Smooth muscle cell (in vitro differentiated cells): ENCODE measurements at regions not wholly inside any gene's neighbourhood (a gene's known extent, or its start where the extent isn't known, plus 50 kb on each side); places are given as distances from the start of the nearest gene placed in this dataset.

Source experiments
- DNase-seq: peaks from one replicate; lab custom pipeline; 2025; ENCODE audit not compliant: unreplicated experiment; lab: John Stamatoyannopoulos, UW
- H2AFZ ChIP-seq: fragments of 200-600 bp; sonication (generic); 2 replicates; pipeline ENCODE4 v1.6.0; 2016; ENCODE audit warnings: antibody characterized with exemption, low read depth, mild to moderate bottlenecking
- H3F3A ChIP-seq: fragments of 200-600 bp; sonication (generic); 2 replicates; pipeline ENCODE4 v1.6.0; 2017; ENCODE audit warnings: antibody characterized with exemption, low read depth
- H3K27ac ChIP-seq: fragments of 200-600 bp; sonication (generic); 2 replicates; pipeline ENCODE4 v1.5.1; 2016; ENCODE audit warnings: low read depth, mild to moderate bottlenecking
- H3K27me3 ChIP-seq: fragments of 200-600 bp; sonication (generic); 2 replicates; pipeline ENCODE4 v1.6.1; 2016; ENCODE audit warnings: low read depth, mild to moderate bottlenecking
- H3K36me3 ChIP-seq: fragments of 200-600 bp; sonication (generic); 2 replicates; pipeline ENCODE4 v1.5.1; 2016; ENCODE audit warnings: low read depth
- H3K4me1 ChIP-seq: fragments of 200-600 bp; sonication (generic); 2 replicates; pipeline ENCODE4 v1.5.1; 2016; ENCODE audit warnings: low read depth
- H3K4me2 ChIP-seq: fragments of 200-600 bp; sonication (generic); 2 replicates; pipeline ENCODE4 v1.6.0; 2016; ENCODE audit warnings: mild to moderate bottlenecking
- H3K4me3 ChIP-seq: fragments of 200-600 bp; sonication (generic); 2 replicates; pipeline ENCODE4 v1.5.1; 2016; ENCODE audit warnings: mild to moderate bottlenecking
- H3K79me2 ChIP-seq: fragments of 200-600 bp; sonication (generic); 2 replicates; pipeline ENCODE4 v1.6.0; 2016; ENCODE audit warnings: low read depth, mild to moderate bottlenecking
- H3K9ac ChIP-seq: fragments of 200-600 bp; sonication (generic); 2 replicates; pipeline ENCODE4 v1.6.0; 2016; ENCODE audit warnings: low read depth
- H3K9me3 ChIP-seq: fragments of 200-600 bp; sonication (generic); replicated peaks from 2 replicates; pipeline ENCODE4 v1.5.1; 2016; ENCODE audit warnings: low read depth
- H4K20me1 ChIP-seq: fragments of 200-600 bp; sonication (generic); 2 replicates; pipeline ENCODE4 v1.6.0; 2016; ENCODE audit warnings: low read depth
- CTCF ChIP-seq: fragments of 200-600 bp; sonication (generic); IDR thresholded peaks from 2 replicates; pipeline ENCODE4 v1.5.1; 2017; ENCODE audit warnings: borderline replicate concordance, mild to moderate bottlenecking, antibody characterized with exemption; ENCODE audit not compliant: insufficient read depth, poor library complexity, severe bottlenecking
- WGBS: methylation state at CpG from one replicate; pipeline ENCODE4 v1.1.7; 2016; ENCODE audit warnings: low lambda C conversion rate; 5-methylcytosine and 5-hydroxymethylcytosine counted together

DNA sequence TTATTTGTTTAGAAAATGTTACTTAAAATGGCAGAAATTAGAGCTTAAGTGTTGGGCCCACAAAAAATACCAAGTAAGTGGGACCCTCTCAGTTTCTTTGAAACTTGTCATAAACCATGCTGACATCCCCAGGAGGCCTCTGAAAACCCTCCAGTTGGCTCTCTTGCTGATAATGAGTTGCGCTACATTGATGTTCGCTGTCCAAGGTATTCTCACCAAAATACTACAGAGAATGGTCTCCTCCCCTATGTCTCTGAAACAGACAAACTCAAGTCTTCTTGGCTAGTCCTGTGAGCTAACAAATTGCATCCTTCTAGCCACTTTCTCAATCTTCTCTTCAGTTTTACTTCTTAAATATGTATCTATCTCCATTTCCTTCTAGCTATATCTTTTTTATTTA, 669.4 kb downstream of the IRS1 start:
- TF ChIP-seq CTCF = no peak
- H3K4me2 ChIP-seq = no peak overlapping the region
- 66% methylated on average over 2 of the region's 2 CpGs for WGBS
- DNase-seq = no peak
- H3K27me3 ChIP-seq = no peaks in the 10 kb centered on the region
- no peak overlapping the region for H3K9ac ChIP-seq
- peaks cover 5% of the 10 kb centered on the region for H3K4me1 ChIP-seq
- no peak overlapping the region for H3K4me3 ChIP-seq
- H3F3A ChIP-seq = no peaks in the 10 kb centered on the region
- no peaks in the 10 kb centered on the region for H3K79me2 ChIP-seq
- no peak overlapping the region for H3K27ac ChIP-seq
- no peaks in the 10 kb centered on the region for H3K36me3 ChIP-seq
- no peak overlapping the region for H2AFZ ChIP-seq
- no peaks in the 10 kb centered on the region for H4K20me1 ChIP-seq
- no peaks in the 10 kb centered on the region for H3K9me3 ChIP-seq

DNA sequence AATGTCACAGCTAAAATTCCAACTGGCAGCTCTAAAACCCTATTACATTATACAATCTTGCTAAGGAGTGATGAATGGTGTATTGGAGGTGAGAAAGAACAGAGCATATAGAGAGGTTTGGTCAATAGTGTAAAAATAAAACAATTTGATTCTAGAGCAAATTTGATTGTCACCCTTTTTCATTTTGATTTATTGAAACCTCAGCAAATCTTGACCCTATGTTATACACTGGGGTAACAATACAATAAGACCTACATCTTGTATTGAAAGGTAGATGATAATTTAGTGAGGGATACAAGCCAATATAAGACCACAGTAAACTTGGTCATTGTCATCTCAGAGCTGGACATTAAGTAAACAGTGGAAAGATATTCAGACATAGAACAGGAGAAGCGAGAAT, 671.9 kb downstream of the IRS1 start:
- Histone ChIP-seq H2AFZ (no peak overlapping the region), H3K36me3 (no peaks in the 10 kb centered on the region), H3K4me2 (no peak overlapping the region), H3F3A (no peaks in the 10 kb centered on the region), H3K4me1 (peaks cover 13% of the 10 kb centered on the region), H3K4me3 (no peak overlapping the region), H3K27ac (no peak overlapping the region), H3K9me3 (no peaks in the 10 kb centered on the region), H3K9ac (no peak overlapping the region), H3K79me2 (no peaks in the 10 kb centered on the region), H4K20me1 (no peaks in the 10 kb centered on the region), H3K27me3 (no peaks in the 10 kb centered on the region)
- 87% methylated on average over 1 of the region's 1 CpG for WGBS
- TF ChIP-seq CTCF = no peak
- DNase-seq = no peak

DNA sequence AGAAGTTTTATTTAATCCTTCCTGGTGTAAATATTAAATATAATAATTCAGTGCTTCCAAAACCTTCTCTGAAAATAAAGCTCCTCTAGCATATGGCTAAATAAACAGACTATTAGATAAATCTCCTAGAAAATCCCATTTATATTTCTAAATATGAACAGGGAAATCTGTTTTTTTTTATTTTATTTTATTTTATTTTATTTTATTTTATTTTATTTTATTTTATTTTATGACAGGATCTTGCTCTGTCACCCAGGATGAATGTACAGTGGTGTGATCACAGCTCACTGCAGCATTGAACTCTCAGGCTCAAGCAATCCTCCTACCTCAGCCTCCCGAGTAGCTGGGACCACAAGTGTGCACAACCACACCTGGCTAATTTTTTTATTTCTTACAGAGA, 673.5 kb downstream of the IRS1 start:
- 95% methylated on average over 1 of the region's 1 CpG for WGBS
- TF ChIP-seq CTCF = no peak

GRCh38 chr2:226125176-226125883, 674.3 kb downstream of the IRS1 start:
- Histone ChIP-seq H3K9ac (no peak overlapping the region), H3K4me3 (no peak overlapping the region), H3F3A (no peaks in the 10 kb centered on the region), H3K36me3 (no peaks in the 10 kb centered on the region), H3K27ac (no peak overlapping the region), H4K20me1 (no peaks in the 10 kb centered on the region), H3K9me3 (no peaks in the 10 kb centered on the region), H3K4me1 (peaks cover 8% of the 10 kb centered on the region), H3K27me3 (no peaks in the 10 kb centered on the region), H3K4me2 (no peak overlapping the region), H3K79me2 (no peaks in the 10 kb centered on the region), H2AFZ (peak overlapping the region; percentile 17)
- TF ChIP-seq CTCF = no peak
- 81% methylated on average over 7 of the region's 7 CpGs for WGBS
- no peak for DNase-seq

More for the DNA sequence above, 673.5 kb downstream of the IRS1 start:
- H3K4me2 ChIP-seq = no peak overlapping the region
- H3K4me1 ChIP-seq = peaks cover 8% of the 10 kb centered on the region
- H4K20me1 ChIP-seq = no peaks in the 10 kb centered on the region
- H3K27ac ChIP-seq = no peak overlapping the region
- H3K9me3 ChIP-seq = no peaks in the 10 kb centered on the region
- no peaks in the 10 kb centered on the region for H3K79me2 ChIP-seq
- no peaks in the 10 kb centered on the region for H3K36me3 ChIP-seq
- H3K9ac ChIP-seq = no peak overlapping the region
- H2AFZ ChIP-seq = no peak overlapping the region
- H3K4me3 ChIP-seq = no peak overlapping the region
- H3F3A ChIP-seq = no peaks in the 10 kb centered on the region
- no peaks in the 10 kb centered on the region for H3K27me3 ChIP-seq
- DNase-seq = no peak
